HEK293 (cell line): ENCODE measurements at regions not wholly inside any gene's neighbourhood (a gene's known extent, or its start where the extent isn't known, plus 50 kb on each side); places are given as distances from the start of the nearest gene placed in this dataset.

Experiments used
- CTCF ChIA-PET: fragments of 350-600 bp; formaldehyde crosslinking; extraction: SDS; loops from one replicate; lab custom pipeline; 2021; ENCODE audit warnings: antibody characterized with exemption; lab: Yijun Ruan, JAX
- POLR2A ChIA-PET: fragments of 300-600 bp; formaldehyde crosslinking; extraction: SDS; loops from one replicate; lab custom pipeline; 2020; ENCODE audit warnings: antibody characterized with exemption, inconsistent platforms; lab: Yijun Ruan, JAX
- H3K27ac ChIP-seq: fragments of 200-500 bp; sonication (Bioruptor generic); 2 replicates; pipeline ENCODE4 v1.5.1; 2014; ENCODE audit warnings: low read depth, low read length, control low read depth, inconsistent platforms; ENCODE audit errors: extremely low read depth
- H3K36me3 ChIP-seq, 2 experiments: fragments of 200-500 bp in 1 of 2; sonication (Bioruptor generic) in 1 of 2; 1 replicate in 1 of 2; 2 replicates in 1 of 2; pipeline ENCODE4 v1.5.1; 2014 to 2017; ENCODE audit warnings: inconsistent platforms in 2 of 2, low read length in 2 of 2; ENCODE audit not compliant: control insufficient read depth in 2 of 2, insufficient read depth in 1 of 2
- H3K4me1 ChIP-seq: fragments of 200-500 bp; sonication (Bioruptor generic); 2 replicates; pipeline ENCODE4 v1.5.1; 2014; ENCODE audit warnings: mild to moderate bottlenecking, low read length, inconsistent platforms; ENCODE audit not compliant: control insufficient read depth, insufficient read depth
- H3K4me3 ChIP-seq: 2 replicates; pipeline ENCODE4 v1.5.1; 2011; ENCODE audit warnings: low read depth, mild to moderate bottlenecking, control low read depth, low read length, moderate library complexity
- H3K9me3 ChIP-seq: fragments of 200-500 bp; sonication (Bioruptor generic); 2 replicates; pipeline ENCODE4 v1.5.1; 2014; ENCODE audit warnings: low read depth, low read length, inconsistent platforms; ENCODE audit not compliant: control insufficient read depth, insufficient read depth
- EGR2 ChIP-seq: fragments of 450-650 bp; formaldehyde crosslinking; IDR thresholded peaks from 2 replicates; pipeline ENCODE4 v1.5.1; 2016; ENCODE audit warnings: low read depth, missing biosample characterization, missing genetic modification characterization
- FEZF1 ChIP-seq: fragments of 450-650 bp; formaldehyde crosslinking; IDR thresholded peaks from 2 replicates; pipeline ENCODE4 v1.5.1; 2016; ENCODE audit warnings: missing biosample characterization, missing genetic modification characterization
- KLF10 ChIP-seq: fragments of 450-650 bp; IDR thresholded peaks from 2 replicates; pipeline ENCODE4 v1.5.1; 2018; ENCODE audit warnings: missing biosample characterization, mild to moderate bottlenecking, missing genetic modification characterization
- OSR2 ChIP-seq: fragments of 450-650 bp; formaldehyde crosslinking; IDR thresholded peaks from 2 replicates; pipeline ENCODE4 v1.5.1; 2016; ENCODE audit warnings: missing biosample characterization, missing genetic modification characterization
- ZBTB6 ChIP-seq: fragments of 450-650 bp; formaldehyde crosslinking; IDR thresholded peaks from 2 replicates; pipeline ENCODE4 v1.5.1; 2017; ENCODE audit warnings: missing biosample characterization, missing genetic modification characterization
- ZFP3 ChIP-seq: fragments of 450-650 bp; formaldehyde crosslinking; IDR thresholded peaks from 2 replicates; pipeline ENCODE4 v1.5.1; 2016; ENCODE audit warnings: low read depth, missing biosample characterization, missing genetic modification characterization
- ZNF211 ChIP-seq: fragments of 450-650 bp; formaldehyde crosslinking; IDR thresholded peaks from 2 replicates; pipeline ENCODE4 v1.5.1; 2016; ENCODE audit warnings: low read depth, missing biosample characterization, missing genetic modification characterization
- ZNF221 ChIP-seq: fragments of 450-650 bp; formaldehyde crosslinking; IDR thresholded peaks from 2 replicates; pipeline ENCODE4 v1.5.1; 2017; ENCODE audit warnings: missing biosample characterization, missing genetic modification characterization, borderline replicate concordance
- ZNF239 ChIP-seq: fragments of 450-650 bp; formaldehyde crosslinking; IDR thresholded peaks from 2 replicates; pipeline ENCODE4 v1.5.1; 2016; ENCODE audit warnings: missing biosample characterization, missing genetic modification characterization
- ZNF292 ChIP-seq: fragments of 450-650 bp; formaldehyde crosslinking; IDR thresholded peaks from 2 replicates; pipeline ENCODE4 v1.5.1; 2016; ENCODE audit warnings: low read depth, missing biosample characterization, missing genetic modification characterization, borderline replicate concordance
- ZNF366 ChIP-seq: fragments of 450-650 bp; formaldehyde crosslinking; conservative IDR thresholded peaks from 2 replicates; pipeline ENCODE4 v1.5.1; 2016; ENCODE audit warnings: missing biosample characterization, missing genetic modification characterization
- ZNF514 ChIP-seq: fragments of 450-650 bp; formaldehyde crosslinking; IDR thresholded peaks from 2 replicates; pipeline ENCODE4 v1.5.1; 2016; ENCODE audit warnings: missing biosample characterization, missing genetic modification characterization
- ZNF530 ChIP-seq: fragments of 450-650 bp; formaldehyde crosslinking; IDR thresholded peaks from 2 replicates; pipeline ENCODE4 v1.5.1; 2016; ENCODE audit warnings: low read depth, missing biosample characterization, missing genetic modification characterization
- ZNF560 ChIP-seq: fragments of 450-650 bp; formaldehyde crosslinking; IDR thresholded peaks from 2 replicates; pipeline ENCODE4 v1.5.1; 2017; ENCODE audit warnings: missing biosample characterization, missing genetic modification characterization, borderline replicate concordance
- ZNF830 ChIP-seq: fragments of 450-650 bp; IDR thresholded peaks from 2 replicates; pipeline ENCODE4 v1.5.0; 2018; ENCODE audit warnings: missing biosample characterization, missing genetic modification characterization, low read depth, mild to moderate bottlenecking, moderate library complexity
- ZSCAN18 ChIP-seq: fragments of 450-650 bp; formaldehyde crosslinking; IDR thresholded peaks from 2 replicates; pipeline ENCODE4 v1.5.1; 2016; ENCODE audit warnings: missing biosample characterization, missing genetic modification characterization
- TF ChIP-seq, protein P1 (sequence below): fragments of 450-650 bp; formaldehyde crosslinking; IDR thresholded peaks from 2 replicates; pipeline ENCODE4 v1.5.1; 2016; ENCODE audit warnings: missing biosample characterization, missing genetic modification characterization, low read depth
- TF ChIP-seq, protein P2 (sequence below): fragments of 450-650 bp; formaldehyde crosslinking; IDR thresholded peaks from 2 replicates; pipeline ENCODE4 v1.5.1; 2016; ENCODE audit warnings: missing biosample characterization, missing genetic modification characterization, borderline replicate concordance
- TF ChIP-seq, protein P3 (sequence below): fragments of 450-650 bp; formaldehyde crosslinking; IDR thresholded peaks from 2 replicates; pipeline ENCODE4 v1.5.1; 2016; ENCODE audit warnings: missing biosample characterization, missing genetic modification characterization

DNA sequence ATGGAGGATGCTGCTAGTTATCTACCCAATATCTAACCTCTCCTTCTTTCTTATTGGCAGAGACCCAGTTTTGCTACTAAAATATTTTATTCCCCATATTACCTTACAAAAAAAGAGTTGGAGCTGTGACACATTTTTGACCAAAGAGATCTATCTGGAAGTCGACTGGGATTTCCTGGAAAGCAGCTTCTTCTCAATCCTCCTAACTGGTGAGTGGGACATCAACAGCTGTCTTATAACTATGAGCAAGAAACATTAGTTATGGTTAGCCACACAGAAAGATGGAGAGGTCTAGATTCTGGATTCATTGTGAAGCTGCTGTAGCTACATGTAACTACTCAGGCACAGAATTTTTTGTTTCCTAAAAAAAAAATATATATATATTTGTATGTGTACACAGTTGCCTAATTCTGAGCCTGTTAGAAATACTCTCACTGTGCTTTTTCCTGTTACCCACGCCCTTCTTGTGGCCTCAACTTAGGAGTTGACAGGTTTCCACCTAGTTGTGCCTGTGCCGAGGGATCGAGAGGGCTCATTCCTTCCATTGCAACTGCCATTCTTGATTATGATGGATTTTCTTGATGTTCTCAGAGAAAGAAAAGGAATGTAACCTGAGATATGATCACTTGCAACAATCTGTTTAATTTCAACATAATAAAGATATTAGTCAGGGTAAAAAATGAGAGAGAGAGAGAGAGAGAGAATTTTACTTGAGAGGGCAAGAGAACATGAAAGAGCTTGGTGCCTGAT is 142.0 kb downstream of the SLC17A6 start:
- no peaks in the 10 kb centered on the region for H3K9me3 ChIP-seq
- H3K36me3 ChIP-seq: no peaks in the 10 kb centered on the region
- POLR2A ChIA-PET: no interaction called here
- H3K27ac ChIP-seq: no peak overlapping the region
- CTCF ChIA-PET: interaction anchor here (1.1 kb wide), 1 partner anchor 9 kb away, joined by 4 read pairs; no protein-coding TSS in a partner anchor
- TF ChIP-seq FEZF1 (tag by site-specific recombination) (no peak), ZSCAN18 (tag by site-specific recombination) (no peak), ZNF366 (no peak), ZNF530 (tag by site-specific recombination) (no peak), ZNF560 (no peak), ZNF221 (tag by site-specific recombination) (no peak)
- TF ChIP-seq, protein P1, sequence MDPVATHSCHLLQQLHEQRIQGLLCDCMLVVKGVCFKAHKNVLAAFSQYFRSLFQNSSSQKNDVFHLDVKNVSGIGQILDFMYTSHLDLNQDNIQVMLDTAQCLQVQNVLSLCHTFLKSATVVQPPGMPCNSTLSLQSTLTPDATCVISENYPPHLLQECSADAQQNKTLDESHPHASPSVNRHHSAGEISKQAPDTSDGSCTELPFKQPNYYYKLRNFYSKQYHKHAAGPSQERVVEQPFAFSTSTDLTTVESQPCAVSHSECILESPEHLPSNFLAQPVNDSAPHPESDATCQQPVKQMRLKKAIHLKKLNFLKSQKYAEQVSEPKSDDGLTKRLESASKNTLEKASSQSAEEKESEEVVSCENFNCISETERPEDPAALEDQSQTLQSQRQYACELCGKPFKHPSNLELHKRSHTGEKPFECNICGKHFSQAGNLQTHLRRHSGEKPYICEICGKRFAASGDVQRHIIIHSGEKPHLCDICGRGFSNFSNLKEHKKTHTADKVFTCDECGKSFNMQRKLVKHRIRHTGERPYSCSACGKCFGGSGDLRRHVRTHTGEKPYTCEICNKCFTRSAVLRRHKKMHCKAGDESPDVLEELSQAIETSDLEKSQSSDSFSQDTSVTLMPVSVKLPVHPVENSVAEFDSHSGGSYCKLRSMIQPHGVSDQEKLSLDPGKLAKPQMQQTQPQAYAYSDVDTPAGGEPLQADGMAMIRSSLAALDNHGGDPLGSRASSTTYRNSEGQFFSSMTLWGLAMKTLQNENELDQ (tag by site-specific recombination): no peak
- TF ChIP-seq, protein P2, sequence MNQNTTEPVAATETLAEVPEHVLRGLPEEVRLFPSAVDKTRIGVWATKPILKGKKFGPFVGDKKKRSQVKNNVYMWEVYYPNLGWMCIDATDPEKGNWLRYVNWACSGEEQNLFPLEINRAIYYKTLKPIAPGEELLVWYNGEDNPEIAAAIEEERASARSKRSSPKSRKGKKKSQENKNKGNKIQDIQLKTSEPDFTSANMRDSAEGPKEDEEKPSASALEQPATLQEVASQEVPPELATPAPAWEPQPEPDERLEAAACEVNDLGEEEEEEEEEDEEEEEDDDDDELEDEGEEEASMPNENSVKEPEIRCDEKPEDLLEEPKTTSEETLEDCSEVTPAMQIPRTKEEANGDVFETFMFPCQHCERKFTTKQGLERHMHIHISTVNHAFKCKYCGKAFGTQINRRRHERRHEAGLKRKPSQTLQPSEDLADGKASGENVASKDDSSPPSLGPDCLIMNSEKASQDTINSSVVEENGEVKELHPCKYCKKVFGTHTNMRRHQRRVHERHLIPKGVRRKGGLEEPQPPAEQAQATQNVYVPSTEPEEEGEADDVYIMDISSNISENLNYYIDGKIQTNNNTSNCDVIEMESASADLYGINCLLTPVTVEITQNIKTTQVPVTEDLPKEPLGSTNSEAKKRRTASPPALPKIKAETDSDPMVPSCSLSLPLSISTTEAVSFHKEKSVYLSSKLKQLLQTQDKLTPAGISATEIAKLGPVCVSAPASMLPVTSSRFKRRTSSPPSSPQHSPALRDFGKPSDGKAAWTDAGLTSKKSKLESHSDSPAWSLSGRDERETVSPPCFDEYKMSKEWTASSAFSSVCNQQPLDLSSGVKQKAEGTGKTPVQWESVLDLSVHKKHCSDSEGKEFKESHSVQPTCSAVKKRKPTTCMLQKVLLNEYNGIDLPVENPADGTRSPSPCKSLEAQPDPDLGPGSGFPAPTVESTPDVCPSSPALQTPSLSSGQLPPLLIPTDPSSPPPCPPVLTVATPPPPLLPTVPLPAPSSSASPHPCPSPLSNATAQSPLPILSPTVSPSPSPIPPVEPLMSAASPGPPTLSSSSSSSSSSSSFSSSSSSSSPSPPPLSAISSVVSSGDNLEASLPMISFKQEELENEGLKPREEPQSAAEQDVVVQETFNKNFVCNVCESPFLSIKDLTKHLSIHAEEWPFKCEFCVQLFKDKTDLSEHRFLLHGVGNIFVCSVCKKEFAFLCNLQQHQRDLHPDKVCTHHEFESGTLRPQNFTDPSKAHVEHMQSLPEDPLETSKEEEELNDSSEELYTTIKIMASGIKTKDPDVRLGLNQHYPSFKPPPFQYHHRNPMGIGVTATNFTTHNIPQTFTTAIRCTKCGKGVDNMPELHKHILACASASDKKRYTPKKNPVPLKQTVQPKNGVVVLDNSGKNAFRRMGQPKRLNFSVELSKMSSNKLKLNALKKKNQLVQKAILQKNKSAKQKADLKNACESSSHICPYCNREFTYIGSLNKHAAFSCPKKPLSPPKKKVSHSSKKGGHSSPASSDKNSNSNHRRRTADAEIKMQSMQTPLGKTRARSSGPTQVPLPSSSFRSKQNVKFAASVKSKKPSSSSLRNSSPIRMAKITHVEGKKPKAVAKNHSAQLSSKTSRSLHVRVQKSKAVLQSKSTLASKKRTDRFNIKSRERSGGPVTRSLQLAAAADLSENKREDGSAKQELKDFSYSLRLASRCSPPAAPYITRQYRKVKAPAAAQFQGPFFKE (tag by site-specific recombination): no peak
- TF ChIP-seq, protein P3, sequence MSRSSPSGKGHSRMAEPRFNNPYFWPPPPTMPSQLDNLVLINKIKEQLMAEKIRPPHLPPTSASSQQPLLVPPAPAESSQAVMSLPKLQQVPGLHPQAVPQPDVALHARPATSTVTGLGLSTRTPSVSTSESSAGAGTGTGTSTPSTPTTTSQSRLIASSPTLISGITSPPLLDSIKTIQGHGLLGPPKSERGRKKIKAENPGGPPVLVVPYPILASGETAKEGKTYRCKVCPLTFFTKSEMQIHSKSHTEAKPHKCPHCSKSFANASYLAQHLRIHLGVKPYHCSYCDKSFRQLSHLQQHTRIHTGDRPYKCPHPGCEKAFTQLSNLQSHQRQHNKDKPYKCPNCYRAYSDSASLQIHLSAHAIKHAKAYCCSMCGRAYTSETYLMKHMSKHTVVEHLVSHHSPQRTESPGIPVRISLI (tag by site-specific recombination): no peak
- H3K4me1 ChIP-seq: no peaks in the 10 kb centered on the region
- H3K4me3 ChIP-seq: no peak overlapping the region

- POLR2A ChIA-PET: no interaction called here
- CTCF ChIA-PET: no interaction called here
- TF ChIP-seq KLF10 (tag by site-specific recombination) (no peak), ZNF830 (no peak), ZNF514 (tag by site-specific recombination) (no peak), EGR2 (no peak), ZNF211 (tag by site-specific recombination) (no peak), ZNF292 (tag by site-specific recombination) (no peak), ZFP3 (tag by site-specific recombination) (no peak), ZNF239 (tag by site-specific recombination) (no peak), OSR2 (no peak), ZBTB6 (no peak)
- TF ChIP-seq, protein P1 (tag by site-specific recombination): no peak
Observed at GRCh38 chr11:22479208-22479607, 141.0 kb downstream of the SLC17A6 start.

More at GRCh38 chr11:22479208-22479607, 141.0 kb downstream of the SLC17A6 start:
- H3K4me3 ChIP-seq: no peak overlapping the region
- no peaks in the 10 kb centered on the region for H3K36me3 ChIP-seq
- H3K27ac ChIP-seq: no peak overlapping the region
- no peaks in the 10 kb centered on the region for H3K4me1 ChIP-seq
- no peaks in the 10 kb centered on the region for H3K9me3 ChIP-seq
